Peyer's patch (tissue), 4 donors: ENCODE measurements at regions not wholly inside any gene's neighbourhood (a gene's known extent, or its start where the extent isn't known, plus 50 kb on each side); places are given as distances from the start of the nearest gene placed in this dataset.

Experiments used
- DNase-seq, 3 donors: peaks; one replicate each; pipeline ENCODE4 v3.0.0-alpha.2; 2017 to 2019
- H3K27ac ChIP-seq, 4 donors: fragments of 200-600 bp; sonication (generic); one replicate each; pipeline ENCODE4 v1.5.1; 2016 to 2019
- H3K27me3 ChIP-seq, 2 donors: fragments of 200-600 bp; sonication (generic); one replicate each; pipeline ENCODE4 v1.5.1; 2019
- H3K36me3 ChIP-seq, 3 donors: fragments of 200-600 bp; sonication (generic); one replicate each; pipeline ENCODE4 v1.5.1; 2016 to 2019
- H3K4me1 ChIP-seq, 4 donors: fragments of 200-600 bp; sonication (generic); one replicate each; pipeline ENCODE4 v1.5.1; 2016 to 2019
- H3K4me3 ChIP-seq, 4 donors: fragments of 200-600 bp; sonication (generic); 1 replicate in 3 of 4; 2 replicates in 1 of 4; pipeline ENCODE4 v1.5.1; 2016 to 2019; ENCODE audit warnings: mild to moderate bottlenecking in 1 of 4
- H3K9me3 ChIP-seq, 4 donors: fragments of 200-600 bp; sonication (generic); one replicate each; pipeline ENCODE4 v1.5.1; 2016 to 2019; ENCODE audit warnings: mild to moderate bottlenecking in 1 of 4
- CTCF ChIP-seq, 6 experiments: fragments of 450-650 bp in 4 of 6; fragments of 200-600 bp in 2 of 6; sonication (generic) in 1 of 6; IDR thresholded peaks; one replicate each; pipeline ENCODE4 v1.5.1; 2017 to 2019; ENCODE audit warnings: antibody characterized with exemption in 6 of 6, mild to moderate bottlenecking in 3 of 6, moderate library complexity in 1 of 6
- POLR2A ChIP-seq, 2 donors: fragments of 450-650 bp; IDR thresholded peaks; one replicate each; pipeline ENCODE4 v1.5.1; 2017; ENCODE audit warnings: antibody characterized with exemption in 2 of 2, mild to moderate bottlenecking in 2 of 2, moderate library complexity in 2 of 2

GRCh38 chr2:136557203-136557602 lies 208.1 kb upstream of the THSD7B start:
- Histone ChIP-seq H3K27me3 (no peaks in the 10 kb centered on the region), H3K36me3 (no peaks in the 10 kb centered on the region), H3K4me1 (no peaks in the 10 kb centered on the region), H3K27ac (no peak overlapping the region), H3K4me3 (no peak overlapping the region), H3K9me3 (no peaks in the 10 kb centered on the region)
- DNase-seq = no peak
- no peak for TF ChIP-seq POLR2A (IDR thresholded peaks at IDR 0.05)
- TF ChIP-seq CTCF (IDR thresholded peaks at IDR 0.05) = no peak

- TF ChIP-seq CTCF (IDR thresholded peaks at IDR 0.05) (no peak), POLR2A (IDR thresholded peaks at IDR 0.05) (no peak)
- no peak overlapping the region for H3K27ac ChIP-seq
- H3K9me3 ChIP-seq = no peaks in the 10 kb centered on the region
- no peaks in the 10 kb centered on the region for H3K27me3 ChIP-seq
- H3K4me3 ChIP-seq = no peak overlapping the region
- DNase-seq = no peak
- H3K4me1 ChIP-seq = no peaks in the 10 kb centered on the region
- H3K36me3 ChIP-seq = no peaks in the 10 kb centered on the region
Measured at GRCh38 chr2:136550181-136550580, 215.2 kb upstream of the THSD7B start.

- no peaks in the 10 kb centered on the region for H3K27me3 ChIP-seq
- no peak for TF ChIP-seq CTCF (IDR thresholded peaks at IDR 0.05)
- TF ChIP-seq POLR2A (IDR thresholded peaks at IDR 0.05) = no peak
- H3K4me1 ChIP-seq = no peaks in the 10 kb centered on the region
- no peak overlapping the region for H3K4me3 ChIP-seq
- DNase-seq = no peak
- no peak overlapping the region for H3K27ac ChIP-seq
- no peaks in the 10 kb centered on the region for H3K36me3 ChIP-seq
- no peaks in the 10 kb centered on the region for H3K9me3 ChIP-seq
Measured at GRCh38 chr2:136539355-136539754, 226.0 kb upstream of the THSD7B start.

GRCh38 chr2:136538489-136538888 lies 226.9 kb upstream of the THSD7B start:
- DNase-seq = no peak
- H3K27me3 ChIP-seq = no peaks in the 10 kb centered on the region
- H3K9me3 ChIP-seq = no peaks in the 10 kb centered on the region
- no peaks in the 10 kb centered on the region for H3K36me3 ChIP-seq
- H3K27ac ChIP-seq = no peak overlapping the region
- TF ChIP-seq CTCF (IDR thresholded peaks at IDR 0.05) = no peak
- no peak for TF ChIP-seq POLR2A (IDR thresholded peaks at IDR 0.05)
- H3K4me3 ChIP-seq = no peak overlapping the region
- H3K4me1 ChIP-seq = no peaks in the 10 kb centered on the region

GRCh38 chr2:136534811-136535210 lies 230.5 kb upstream of the THSD7B start:
- DNase-seq = no peak
- Histone ChIP-seq H3K4me3 (no peak overlapping the region), H3K27ac (no peak overlapping the region), H3K36me3 (no peaks in the 10 kb centered on the region), H3K9me3 (no peaks in the 10 kb centered on the region), H3K27me3 (no peaks in the 10 kb centered on the region), H3K4me1 (no peaks in the 10 kb centered on the region)
- TF ChIP-seq CTCF (IDR thresholded peaks at IDR 0.05) (no peak), POLR2A (IDR thresholded peaks at IDR 0.05) (no peak)

GRCh38 chr2:136532171-136532570 lies 233.2 kb upstream of the THSD7B start:
- DNase-seq = no peak
- Histone ChIP-seq H3K9me3 (no peaks in the 10 kb centered on the region), H3K27me3 (no peaks in the 10 kb centered on the region), H3K36me3 (no peaks in the 10 kb centered on the region), H3K27ac (no peak overlapping the region), H3K4me1 (no peaks in the 10 kb centered on the region), H3K4me3 (no peak overlapping the region)
- no peak for TF ChIP-seq POLR2A (IDR thresholded peaks at IDR 0.05)
- no peak for TF ChIP-seq CTCF (IDR thresholded peaks at IDR 0.05)
